Prostate gland (tissue), 2 donors: ENCODE measurements at regions not wholly inside any gene's neighbourhood (a gene's known extent, or its start where the extent isn't known, plus 50 kb on each side); places are given as distances from the start of the nearest gene placed in this dataset.

Source experiments
- CTCF ChIP-seq, 4 experiments: fragments of 200-600 bp in 2 of 4; fragments of 450-650 bp in 2 of 4; sonication (generic) in 2 of 4; IDR thresholded peaks; 1 replicate in 3 of 4; 2 replicates in 1 of 4; pipeline ENCODE4 v1.5.1; 2016 to 2019; ENCODE audit warnings: antibody characterized with exemption in 4 of 4, mild to moderate bottlenecking in 2 of 4, moderate library complexity in 2 of 4
- POLR2A ChIP-seq: fragments of 450-650 bp; IDR thresholded peaks from one replicate; pipeline ENCODE4 v1.6.1; 2016; ENCODE audit warnings: antibody characterized with exemption, mild to moderate bottlenecking
- POLR2AphosphoS5 ChIP-seq: sonication (generic); formaldehyde crosslinking; IDR thresholded peaks from one replicate; pipeline ENCODE4 v1.6.1; 2017; ENCODE audit warnings: antibody characterized with exemption

GRCh38 chr11:112777283-112777751 is 183.9 kb upstream of the NCAM1 start:
- no peak for TF ChIP-seq CTCF (IDR thresholded peaks at IDR 0.05)
- no peak for TF ChIP-seq POLR2A
- no peak for TF ChIP-seq POLR2AphosphoS5
